HG02840 (cell line): ENCODE measurements at regions not wholly inside any gene's neighbourhood (a gene's known extent, or its start where the extent isn't known, plus 50 kb on each side); places are given as distances from the start of the nearest gene placed in this dataset.
"Not testable (repeated sequence)": the region's sequence is repeated elsewhere in the genome, so short reads cannot be mapped to it uniquely, and the experiment has no call there.

Experiments
- ATAC-seq: cut with Tn5 transposase; IDR thresholded peaks from one replicate; pipeline ENCODE4 v1.9.1; 2021; ENCODE audit warnings: mild to moderate bottlenecking, moderate library complexity, moderate number of reproducible peaks; ENCODE audit not compliant: unreplicated experiment, low FRiP score

DNA sequence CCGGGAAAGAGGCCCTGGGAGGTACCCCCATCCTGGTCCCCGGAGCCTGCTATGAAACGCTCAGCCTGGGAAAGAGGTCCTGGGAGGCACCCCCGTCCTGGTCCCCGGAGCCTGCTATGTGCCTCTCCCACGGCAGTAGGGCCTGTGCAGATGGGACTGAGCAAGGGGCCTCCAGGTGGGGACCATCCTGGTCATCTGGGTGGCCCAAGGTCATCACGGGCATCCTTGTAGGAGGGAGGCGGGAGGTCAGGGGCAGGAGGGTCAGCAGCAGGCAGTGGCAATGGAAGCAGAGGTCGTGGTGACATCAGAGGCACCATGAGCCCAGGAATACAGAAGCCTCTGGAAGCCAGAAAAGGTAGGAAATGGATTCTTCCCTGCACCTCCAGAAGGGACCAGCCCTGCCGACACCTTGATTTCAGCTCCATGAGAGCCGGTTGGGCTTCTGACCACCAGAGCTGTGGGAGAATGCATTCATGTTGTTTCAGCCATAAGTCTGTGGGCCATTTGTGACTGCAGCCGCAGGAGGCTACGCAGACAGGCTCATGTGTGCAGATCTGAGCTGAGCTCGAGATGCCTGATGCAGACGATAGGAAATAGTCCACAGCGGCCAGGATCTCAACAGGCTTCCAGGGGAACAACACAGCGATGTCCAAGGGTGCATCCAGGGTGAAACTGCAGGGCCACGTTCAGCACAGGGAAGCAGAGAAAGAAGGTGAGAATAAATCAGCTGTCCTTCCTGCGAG, 190.7 kb downstream of the LAT start:
- not testable (repeated sequence) for ATAC-seq

DNA sequence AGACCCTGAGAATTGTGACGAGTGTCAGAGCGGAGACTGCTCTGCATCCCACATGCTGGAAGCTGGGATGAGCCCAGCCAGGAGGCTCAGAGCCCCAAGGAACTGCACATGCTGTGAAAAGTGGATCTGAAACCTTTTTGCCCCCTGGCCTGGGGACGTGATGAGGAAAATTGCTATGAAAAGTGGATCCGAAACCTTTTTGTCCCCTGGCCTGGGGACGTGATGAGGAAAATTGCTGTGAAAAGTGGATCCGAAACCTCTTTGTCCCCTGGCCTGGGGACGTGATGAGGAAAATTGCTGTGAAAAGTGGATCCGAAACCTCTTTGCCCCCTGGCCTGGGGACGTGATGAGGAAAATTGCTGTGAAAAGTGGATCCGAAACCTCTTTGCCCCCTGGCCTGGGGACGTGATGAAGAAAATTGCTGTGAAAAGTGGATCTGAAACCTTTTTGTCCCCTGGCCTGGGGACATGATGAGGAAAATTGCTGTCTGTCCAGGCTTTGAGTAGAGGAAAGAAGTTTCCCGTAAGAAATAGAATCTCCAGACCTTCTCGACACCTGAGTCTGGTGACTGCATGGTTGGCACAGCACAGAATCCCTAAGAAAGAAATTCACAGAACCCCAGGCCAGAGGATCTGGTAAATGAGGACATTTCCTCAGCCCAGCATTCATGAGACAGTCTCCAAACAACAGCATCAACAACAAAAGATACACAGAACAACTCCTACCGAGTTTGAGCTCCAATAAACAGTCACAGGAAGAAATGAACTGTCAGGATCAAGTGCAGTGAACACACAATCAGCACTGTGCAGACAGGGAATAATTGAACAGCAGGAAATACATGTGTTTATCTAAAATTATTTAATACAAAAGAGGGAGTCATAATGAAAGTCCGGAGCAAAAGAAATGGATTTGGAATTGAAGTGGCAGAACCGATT, 188.8 kb downstream of the LAT start:
- ATAC-seq = not testable (repeated sequence)

DNA sequence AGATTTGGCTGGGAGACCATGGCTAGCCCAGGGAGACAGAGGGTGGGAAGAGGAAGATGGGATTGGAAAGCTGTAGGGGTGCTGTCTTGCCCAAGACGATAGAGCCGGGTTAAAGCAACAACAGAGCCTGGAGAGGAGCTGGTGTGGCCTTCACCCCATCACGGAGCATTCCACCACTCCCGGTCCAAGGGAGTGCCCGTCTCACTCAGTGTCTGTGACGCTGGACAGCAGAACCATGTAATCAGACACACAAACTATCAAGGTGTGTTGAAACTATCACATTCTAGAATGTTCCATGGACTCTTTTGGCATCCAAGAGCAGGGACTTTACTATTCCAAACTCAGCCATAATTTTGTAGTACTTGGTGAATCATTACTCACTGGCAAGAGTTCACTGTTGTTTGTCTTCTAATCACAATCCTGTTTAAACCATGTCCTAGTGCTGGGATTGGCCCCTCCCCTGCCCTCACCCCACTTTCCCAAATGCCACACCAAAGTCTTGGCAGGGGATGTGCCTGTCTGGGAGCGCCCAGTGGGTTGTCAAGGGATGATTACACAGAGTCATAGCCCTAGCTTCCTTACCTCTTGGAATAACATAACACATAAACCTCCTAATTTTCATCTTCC, 187.4 kb downstream of the LAT start:
- not testable (repeated sequence) for ATAC-seq

DNA sequence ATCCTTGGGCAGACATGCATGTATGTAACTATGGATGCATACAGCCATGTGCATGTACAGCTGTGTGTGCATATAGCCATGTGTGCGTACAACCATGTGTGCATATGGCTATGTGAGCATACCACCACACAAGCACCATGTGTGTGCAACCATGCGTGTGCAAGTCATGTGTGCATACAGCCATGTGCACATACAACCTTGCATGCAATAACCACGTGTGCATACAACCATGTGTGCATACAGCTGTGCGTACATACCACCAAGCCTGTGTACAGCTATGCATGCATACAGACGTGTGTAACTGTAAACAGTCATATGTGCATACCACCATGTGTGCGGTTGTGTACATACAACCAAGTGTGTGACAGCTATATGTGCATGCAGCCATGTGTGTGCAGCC, 186.4 kb downstream of the LAT start:
- ATAC-seq = not testable (repeated sequence)

DNA sequence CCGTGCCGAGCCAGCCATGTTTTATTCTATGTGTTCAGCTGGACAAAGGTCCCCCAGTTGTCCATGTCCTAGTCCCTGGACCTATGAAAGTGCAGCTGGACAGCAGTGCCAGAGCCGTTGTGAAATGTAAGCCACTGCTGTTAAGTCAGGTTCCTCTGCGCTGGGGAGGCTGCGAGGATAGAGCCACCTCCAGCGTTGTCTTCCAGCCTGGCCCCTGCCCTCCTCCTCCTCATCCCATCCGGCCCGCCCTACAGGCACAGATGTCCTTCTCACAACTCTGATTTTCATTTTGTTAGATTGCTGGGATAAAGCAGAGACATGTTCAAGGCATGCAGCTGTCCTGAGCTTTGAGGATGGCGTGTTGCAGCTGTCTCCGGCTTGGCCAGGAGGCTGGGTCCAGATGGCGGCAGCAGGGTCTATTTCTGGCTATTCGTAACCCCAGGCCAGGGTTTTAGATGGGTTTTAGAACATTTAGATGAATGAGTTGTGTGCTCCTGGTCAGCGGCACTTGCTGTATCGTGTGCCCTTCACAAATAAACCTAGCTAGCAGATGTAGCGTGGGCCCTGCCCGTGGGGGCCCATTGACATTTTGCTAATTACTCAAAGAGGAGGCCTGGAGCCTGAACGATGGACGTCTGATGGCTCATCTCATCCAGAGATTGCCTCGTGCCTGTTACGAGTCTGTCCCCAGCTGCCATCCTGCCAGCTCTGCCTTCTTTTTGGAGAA, 185.7 kb downstream of the LAT start:
- ATAC-seq = not testable (repeated sequence)

DNA sequence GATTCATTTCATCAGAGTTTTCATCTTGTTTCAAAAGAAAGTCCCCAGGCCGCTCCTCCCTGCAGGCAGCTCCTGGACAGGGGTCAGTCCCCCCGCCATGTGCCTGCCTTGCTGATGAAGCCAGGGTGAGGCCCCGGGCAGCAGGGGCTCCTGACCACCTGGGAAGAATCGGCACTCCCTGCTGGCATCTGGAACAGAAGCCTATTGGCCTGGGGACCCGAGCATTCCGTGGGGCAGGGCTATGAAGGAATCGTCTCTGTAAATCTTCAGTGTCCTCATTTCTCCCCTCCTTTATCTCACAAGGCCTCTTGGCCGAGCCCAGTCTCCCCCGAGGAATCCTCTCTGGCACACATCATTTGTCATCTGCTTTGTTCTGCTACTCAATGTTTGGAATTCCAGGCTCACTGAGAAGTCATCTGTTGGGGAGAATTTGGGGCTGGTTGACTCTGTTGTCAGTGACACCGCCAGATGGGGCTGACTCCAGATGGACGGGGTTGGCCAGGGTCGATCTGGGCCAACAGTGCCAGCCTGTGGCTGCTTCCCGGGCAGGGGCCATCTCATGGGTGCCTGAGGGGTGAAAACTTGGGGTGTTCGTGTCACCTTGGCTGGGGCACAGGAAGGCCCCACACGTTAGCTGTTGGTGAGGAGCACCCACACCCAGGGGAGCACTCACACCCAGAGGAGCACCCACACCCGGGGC, 184.6 kb downstream of the LAT start:
- ATAC-seq = not testable (repeated sequence)

DNA sequence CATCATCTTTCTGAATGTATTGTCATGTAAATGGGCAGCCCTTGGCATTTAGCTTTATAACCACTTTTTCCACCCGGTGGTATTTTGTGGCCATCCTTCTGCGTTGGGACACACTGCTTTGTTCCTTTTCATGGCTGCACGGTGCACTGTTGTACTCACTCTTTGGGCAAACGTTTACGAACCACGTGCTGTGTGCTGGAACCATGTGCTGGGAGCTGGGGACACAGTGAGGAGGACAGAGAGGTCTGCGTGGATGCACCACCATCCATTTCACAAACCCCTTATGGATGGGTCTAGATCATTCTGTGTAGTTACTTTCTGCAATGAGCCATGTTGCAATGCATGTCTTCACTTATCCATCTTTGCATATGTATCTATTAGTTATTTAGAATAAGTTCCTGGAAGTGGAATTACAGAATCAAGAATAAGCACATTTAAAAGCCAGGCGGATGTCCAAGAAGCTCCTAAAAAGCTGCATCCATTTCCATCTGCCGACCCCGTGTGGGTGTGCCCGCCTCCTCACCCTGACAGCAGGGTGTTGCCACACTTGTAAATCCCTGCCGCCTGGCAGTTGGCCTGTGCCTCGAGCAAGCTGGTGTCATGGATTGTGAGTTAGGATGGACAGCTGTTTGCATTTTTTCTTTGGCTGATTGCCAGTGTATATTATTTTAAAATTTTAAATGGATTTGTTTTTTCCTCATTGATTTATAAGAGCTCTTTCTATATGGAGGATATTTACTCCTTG, 183.8 kb downstream of the LAT start:
- not testable (repeated sequence) for ATAC-seq

DNA sequence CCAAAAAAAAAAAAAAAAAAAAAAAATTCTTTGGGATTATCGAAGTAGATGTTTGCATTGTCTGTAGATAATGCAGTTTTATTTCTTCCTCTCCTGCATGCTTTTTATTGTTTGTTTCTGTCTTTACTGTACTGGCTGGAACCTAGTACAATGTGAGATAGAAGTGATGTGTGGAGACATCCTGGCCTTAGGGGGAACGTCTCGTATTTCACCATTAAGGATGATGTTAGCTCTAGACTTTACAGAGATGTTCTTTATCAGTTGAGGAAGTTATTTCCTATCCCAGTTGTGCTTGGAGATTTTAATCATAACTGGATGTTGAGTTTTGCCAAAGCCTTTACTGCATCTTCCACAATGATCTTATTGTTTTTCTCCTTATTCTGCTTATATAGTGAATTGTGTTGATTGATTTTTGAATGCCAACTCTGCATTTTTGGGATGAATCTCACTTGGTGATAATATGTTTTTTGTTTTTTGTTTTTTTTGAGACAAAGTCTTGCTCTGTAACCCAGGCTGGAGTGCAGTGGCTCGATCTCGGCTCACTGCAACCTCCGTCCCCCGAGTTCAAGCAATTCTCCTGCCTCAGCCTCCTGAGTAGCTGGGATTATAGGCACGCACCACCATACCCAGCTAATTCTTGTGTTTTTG, 179.7 kb downstream of the LAT start:
- not testable (repeated sequence) for ATAC-seq

DNA sequence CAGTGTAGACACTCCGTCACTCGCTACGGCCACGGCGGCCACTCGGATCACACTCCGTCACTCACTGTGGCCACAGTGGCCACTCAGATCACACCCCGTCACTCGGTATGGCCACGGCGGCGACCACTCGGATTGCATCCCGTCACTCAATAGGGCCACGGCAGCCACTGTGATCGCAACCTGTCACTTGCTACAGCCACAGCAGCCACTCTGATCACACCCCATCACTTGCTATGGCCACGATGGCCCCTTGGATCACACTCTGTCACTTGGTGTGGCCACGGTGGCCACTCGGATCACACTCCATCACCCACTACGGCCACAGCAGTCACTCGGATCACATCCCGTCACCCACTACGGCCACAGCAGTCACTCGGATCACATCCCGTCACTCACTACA, 175.3 kb downstream of the LAT start:
- not testable (repeated sequence) for ATAC-seq

DNA sequence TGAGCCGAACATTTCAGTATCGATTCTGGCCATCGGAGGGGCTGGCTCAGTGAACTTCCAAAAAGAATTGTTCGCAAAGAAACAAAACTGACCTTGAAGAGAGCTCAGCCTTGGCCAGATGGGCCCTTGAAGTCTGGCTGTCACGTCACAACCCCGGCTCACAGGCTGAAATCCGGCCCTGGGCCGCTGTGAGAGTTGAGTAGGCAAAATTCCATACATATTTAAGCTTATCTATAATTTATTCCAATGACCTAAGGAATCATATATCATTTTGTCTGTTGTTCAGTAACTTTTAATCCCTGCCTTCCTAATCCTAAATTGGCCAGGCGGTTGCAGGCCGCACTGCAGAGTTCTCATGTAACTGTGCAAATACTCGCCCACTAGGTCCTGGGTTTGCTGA, 174.8 kb downstream of the LAT start:
- ATAC-seq = not testable (repeated sequence)

DNA sequence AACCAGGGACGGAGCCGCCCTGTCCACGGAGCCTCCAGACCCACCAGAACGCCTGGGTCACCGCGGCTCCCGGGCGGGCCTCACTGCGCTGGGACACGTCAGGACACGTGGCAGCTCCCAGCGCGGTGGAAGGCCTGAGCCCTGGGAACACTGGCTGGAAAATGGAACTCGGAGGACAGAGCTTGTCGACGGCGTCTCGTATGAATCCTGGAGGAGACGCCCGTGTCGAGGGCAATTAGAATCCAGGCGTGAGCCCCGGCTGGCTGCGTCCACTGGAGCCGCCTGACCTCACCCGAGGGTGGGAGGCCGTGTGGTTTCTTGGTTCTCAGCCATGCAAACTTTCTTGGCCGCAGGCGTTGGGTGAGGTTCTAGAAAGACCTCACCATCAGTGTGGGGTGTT, 173.9 kb downstream of the LAT start:
- no peak for ATAC-seq

DNA sequence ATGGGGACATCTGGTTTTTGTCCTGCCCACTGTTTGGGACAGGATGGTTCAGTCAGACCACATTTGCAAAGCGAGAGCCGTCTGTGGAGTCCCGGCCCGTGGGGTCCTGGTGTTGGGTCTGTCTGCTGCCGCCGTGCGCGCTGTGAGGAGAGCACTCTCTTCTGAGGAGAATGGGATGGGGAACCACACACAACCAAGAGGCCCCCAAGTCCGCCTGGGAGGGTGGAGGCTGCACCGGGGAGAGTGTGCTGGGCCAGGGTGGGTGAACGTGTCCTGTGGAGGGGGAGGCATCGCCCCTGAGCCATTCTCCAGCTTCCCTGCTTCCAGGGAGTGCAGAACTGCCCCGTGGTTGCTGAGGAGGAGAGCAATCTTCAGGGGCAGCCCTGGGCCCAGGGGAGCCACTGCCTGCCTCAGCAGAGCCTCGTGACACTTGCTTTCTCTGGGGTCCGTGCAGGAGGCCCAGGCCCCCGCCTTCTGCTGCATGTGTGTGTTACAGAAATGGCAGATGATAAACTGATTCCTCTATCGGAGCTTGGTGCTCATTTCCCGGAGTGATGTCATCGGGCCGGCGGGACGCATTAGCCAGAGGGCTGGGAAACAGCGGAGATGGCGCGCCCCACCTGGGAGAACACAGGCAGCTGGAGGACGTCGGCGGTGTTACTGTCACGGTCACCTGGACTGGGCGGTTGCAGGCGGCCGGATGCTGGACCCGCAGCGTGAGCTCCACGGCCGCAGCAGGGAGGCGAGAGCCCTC, 173.4 kb downstream of the LAT start:
- ATAC-seq = not testable (repeated sequence)

DNA sequence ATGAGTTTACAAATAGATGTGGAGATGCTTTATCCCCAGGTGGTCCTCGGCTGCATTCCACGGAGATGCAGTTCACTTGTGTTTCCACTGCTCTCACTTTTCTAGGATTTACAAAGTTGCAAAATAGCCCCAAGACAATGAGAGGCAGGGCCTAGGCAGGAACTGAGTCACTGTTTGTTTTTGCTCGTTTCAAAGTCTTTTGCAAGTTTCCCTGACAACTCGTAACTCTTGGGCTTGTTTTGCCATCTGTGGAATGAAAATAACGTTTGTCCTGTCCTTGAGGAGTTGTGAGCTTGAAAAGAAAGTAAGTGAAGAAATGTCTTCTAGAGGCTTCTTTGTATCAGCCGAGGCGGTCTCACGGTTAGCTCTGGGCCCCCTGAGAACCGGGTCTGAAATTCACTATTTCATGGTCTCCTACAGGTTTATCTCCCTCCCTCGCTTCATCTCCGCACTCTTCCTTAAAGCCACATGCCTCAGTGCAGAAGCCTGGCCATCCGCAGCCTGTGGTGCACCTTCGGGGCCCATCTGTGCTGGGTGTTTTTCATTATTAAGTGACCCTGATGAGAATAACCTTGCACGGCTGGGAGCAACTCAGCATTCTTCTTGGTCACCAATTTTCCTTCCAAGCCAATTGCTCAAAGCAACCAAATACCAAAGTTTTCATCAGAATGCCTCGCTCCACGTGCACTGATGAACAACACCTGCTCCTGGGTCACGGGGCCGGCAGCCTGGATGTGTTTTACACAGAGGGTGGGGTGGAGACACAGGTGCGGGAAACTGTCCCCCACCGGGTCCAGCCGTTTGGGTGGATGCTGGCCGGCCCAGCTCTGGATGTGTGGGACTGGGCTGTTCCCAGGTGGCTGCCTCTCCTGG, 172.4 kb downstream of the LAT start:
- ATAC-seq = not testable (repeated sequence)

DNA sequence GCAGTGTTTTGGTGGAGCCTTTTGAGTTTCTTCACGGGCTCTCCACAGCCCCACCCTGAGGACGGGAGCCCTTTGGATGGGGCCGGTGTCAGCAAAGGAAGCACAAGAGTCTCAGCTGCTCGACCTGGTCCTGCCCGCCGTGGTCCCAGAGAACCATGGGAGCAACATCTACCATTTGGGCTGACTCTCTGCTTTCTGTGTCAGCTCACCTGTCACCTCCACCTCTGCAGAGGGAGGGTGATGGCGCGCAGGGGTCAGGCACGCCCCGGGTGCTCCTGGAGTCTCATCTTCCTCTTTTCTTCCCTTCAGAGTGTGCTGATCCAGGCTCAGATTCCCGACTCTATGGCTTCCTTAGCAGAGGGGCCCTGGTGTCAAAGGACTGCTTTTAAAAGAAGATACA, 171.7 kb downstream of the LAT start:
- ATAC-seq = no peak

DNA sequence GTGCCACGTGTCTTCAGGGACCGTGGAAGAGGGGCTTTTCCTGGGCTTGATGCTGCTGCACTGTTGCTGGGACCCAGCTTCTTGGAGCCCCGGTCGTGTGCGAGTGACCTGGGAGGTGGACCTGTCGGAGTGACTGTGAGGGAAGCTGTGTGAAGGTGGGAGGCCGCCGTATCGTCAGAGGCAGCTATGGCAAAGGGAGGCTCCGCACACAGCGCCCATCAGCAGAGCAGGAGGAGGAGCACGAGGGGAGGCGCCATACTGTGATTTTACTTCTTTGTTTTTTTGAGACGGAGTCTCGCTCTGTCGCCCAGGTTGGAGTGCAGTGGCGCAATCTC, 171.0 kb downstream of the LAT start:
- ATAC-seq = not testable (repeated sequence)

DNA sequence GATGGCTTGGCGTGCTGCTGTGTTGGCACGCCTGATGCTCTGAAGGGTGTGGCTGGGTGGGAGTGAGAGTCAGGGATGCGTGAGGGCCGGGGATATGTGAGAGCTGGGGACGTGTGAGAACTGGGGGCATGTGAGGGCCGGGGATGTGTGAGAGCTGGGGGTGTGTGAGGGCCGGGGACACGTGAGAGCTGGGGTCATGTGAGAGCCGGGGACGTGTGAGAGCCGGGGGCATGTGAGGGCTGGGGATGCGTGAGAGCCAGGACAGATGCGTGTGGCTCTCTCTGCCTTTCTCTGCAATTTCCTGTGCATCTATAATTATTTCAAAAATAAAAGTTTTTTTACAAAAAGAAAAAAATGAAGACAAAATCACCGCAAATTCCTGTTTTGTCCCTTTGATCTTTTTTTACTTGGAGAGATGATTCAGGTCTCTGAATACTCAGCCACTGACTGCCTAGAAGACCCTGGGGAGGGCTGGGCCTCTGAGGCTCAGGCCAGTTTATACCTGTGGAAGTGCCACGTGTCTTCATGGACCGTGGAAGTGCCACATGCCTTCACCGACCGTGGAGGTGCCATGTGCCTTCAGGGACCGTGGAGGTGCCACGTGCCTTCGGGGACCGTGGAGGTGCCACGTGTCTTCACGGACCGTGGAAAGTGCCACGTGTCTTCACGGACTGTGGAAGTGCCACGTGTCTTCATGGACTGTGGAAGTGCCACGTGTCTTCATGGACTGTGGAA, 170.4 kb downstream of the LAT start:
- not testable (repeated sequence) for ATAC-seq
